ENCODE measurements at regions not wholly inside any gene's neighbourhood (a gene's known extent, or its start where the extent isn't known, plus 50 kb on each side); places are given as distances from the start of the nearest gene placed in this dataset.
"Not testable (repeated sequence)": the region's sequence is repeated elsewhere in the genome, so short reads cannot be mapped to it uniquely, and the experiment has no call there.

GRCh38 chr9:100720922-100721321, 143.0 kb downstream of the CAVIN4 start:
- in situ Hi-C loops (cut with MboI; ENCODE audit: low pct_unique_long_range_greater_than_20kb in 2 of 9, low sequenced_read_pairs in 9 of 9, unreplicated experiment in 9 of 9) = loop anchor here in 5 of 9 experiments (25.0 kb wide), 2 partner anchors 516 to 591 kb away; no protein-coding TSS in a partner anchor
- no peak overlapping the region for H3K4me3 ChIP-seq
- H3K4me1 ChIP-seq (replicated peaks in 1 of 2) = peaks cover 4 to 26% of the 10 kb centered on the region in 2 donors
- no peak for ATAC-seq (replicated peaks in 6 of 8)
- no CpG with 5 or more reads among the region's 1 CpG for WGBS, 10 experiments
- H3K27ac ChIP-seq = no peak overlapping the region

- peaks cover 11 to 36% of the 10 kb centered on the region in 2 donors for H3K4me1 ChIP-seq (replicated peaks in 1 of 2)
- peak in 2 of 8 experiments; percentile 29 to 52 for ATAC-seq (replicated peaks in 6 of 8)
- in situ Hi-C loops (cut with MboI; ENCODE audit: low pct_unique_long_range_greater_than_20kb in 2 of 9, low sequenced_read_pairs in 9 of 9, unreplicated experiment in 9 of 9) = loop anchor here in 5 of 9 experiments (25.0 kb wide), 2 partner anchors 512 to 587 kb away; no protein-coding TSS in a partner anchor
- WGBS, 10 experiments = 0 to 93% (median 31%) methylated on average over 1 to 5 of the region's 5 CpGs
- H3K27ac ChIP-seq = no peak overlapping the region
- no peak overlapping the region for H3K4me3 ChIP-seq
These were observed 147.0 kb downstream of the CAVIN4 start for GRCh38 chr9:100724886-100725285.

- Histone ChIP-seq H3K4me1 (replicated peaks in 1 of 2) (peaks cover 13 to 41% of the 10 kb centered on the region in 2 donors), H3K4me3 (no peak overlapping the region), H3K27ac (no peak overlapping the region)
- ATAC-seq (replicated peaks in 6 of 8) = no peak
- in situ Hi-C loops (cut with MboI; ENCODE audit: low pct_unique_long_range_greater_than_20kb in 2 of 9, low sequenced_read_pairs in 9 of 9, unreplicated experiment in 9 of 9) = no loop called here
- WGBS, 10 experiments = 4 to 89% (median 69%) methylated on average over 2 to 3 of the region's 3 CpGs; no CpG with 5 or more reads in 1 of the 10 experiments
These were observed 147.5 kb downstream of the CAVIN4 start for GRCh38 chr9:100725371-100725770.

GRCh38 chr9:100729336-100729895, 151.5 kb downstream of the CAVIN4 start:
- peaks cover 13 to 34% of the 10 kb centered on the region in 2 donors for H3K4me1 ChIP-seq (replicated peaks in 1 of 2)
- no peak overlapping the region for H3K27ac ChIP-seq
- in situ Hi-C loops (cut with MboI; ENCODE audit: low pct_unique_long_range_greater_than_20kb in 2 of 9, low sequenced_read_pairs in 9 of 9, unreplicated experiment in 9 of 9) = no loop called here
- peak in 1 of 8 experiments; percentile 54 for ATAC-seq (replicated peaks in 6 of 8)
- no peak overlapping the region for H3K4me3 ChIP-seq
- 0 to 100% (median 81%) methylated on average over 1 to 2 of the region's 2 CpGs for WGBS, 10 experiments

GRCh38 chr9:100730086-100730485, 152.2 kb downstream of the CAVIN4 start:
- WGBS, 10 experiments = 0 to 8% (median 0%) methylated on average over 1 to 2 of the region's 2 CpGs; no CpG with 5 or more reads in 5 of the 10 experiments
- H3K4me3 ChIP-seq = no peak overlapping the region
- in situ Hi-C loops (cut with MboI; ENCODE audit: low pct_unique_long_range_greater_than_20kb in 2 of 9, low sequenced_read_pairs in 9 of 9, unreplicated experiment in 9 of 9) = no loop called here
- ATAC-seq (replicated peaks in 6 of 8) = peak in 5 of 8 experiments; percentile 17 to 91 (median 83)
- H3K4me1 ChIP-seq (replicated peaks in 1 of 2) = peaks cover 13 to 27% of the 10 kb centered on the region in 2 donors
- H3K27ac ChIP-seq = peak overlapping the region in 1 of 2 donors; percentile 35

GRCh38 chr9:100731038-100731556, 153.2 kb downstream of the CAVIN4 start:
- Histone ChIP-seq H3K27ac (no peak overlapping the region), H3K4me1 (replicated peaks in 1 of 2) (peaks cover 9 to 20% of the 10 kb centered on the region in 2 donors), H3K4me3 (no peak overlapping the region)
- in situ Hi-C loops (cut with MboI; ENCODE audit: low pct_unique_long_range_greater_than_20kb in 2 of 9, low sequenced_read_pairs in 9 of 9, unreplicated experiment in 9 of 9) = no loop called here
- WGBS, 10 experiments = 33 to 100% (median 93%) methylated on average over 1 to 15 of the region's 18 CpGs; no CpG with 5 or more reads in 2 of the 10 experiments
- ATAC-seq (replicated peaks in 6 of 8) = no peak

- ATAC-seq (replicated peaks in 6 of 8) = no peak
- no peak overlapping the region for H3K27ac ChIP-seq
- 32 to 100% (median 86%) methylated on average over 3 to 8 of the region's 11 CpGs; no CpG with 5 or more reads in 6 of the 10 experiments for WGBS, 10 experiments
- H3K4me3 ChIP-seq = no peak overlapping the region
- in situ Hi-C loops (cut with MboI; ENCODE audit: low pct_unique_long_range_greater_than_20kb in 2 of 9, low sequenced_read_pairs in 9 of 9, unreplicated experiment in 9 of 9) = no loop called here
- H3K4me1 ChIP-seq (replicated peaks in 1 of 2) = peaks cover 9 to 20% of the 10 kb centered on the region in 2 donors
These were observed 153.7 kb downstream of the CAVIN4 start for GRCh38 chr9:100731557-100731956.

- WGBS, 10 experiments = 0 to 33% (median 6%) methylated on average over 1 to 2 of the region's 2 CpGs; no CpG with 5 or more reads in 7 of the 10 experiments
- ATAC-seq (replicated peaks in 6 of 8) = no peak
- in situ Hi-C loops (cut with MboI; ENCODE audit: low pct_unique_long_range_greater_than_20kb in 2 of 9, low sequenced_read_pairs in 9 of 9, unreplicated experiment in 9 of 9) = no loop called here
- H3K4me3 ChIP-seq = no peak overlapping the region
- no peaks in the 10 kb centered on the region for H3K4me1 ChIP-seq (replicated peaks in 1 of 2)
- H3K27ac ChIP-seq = no peak overlapping the region
These were observed 161.3 kb downstream of the CAVIN4 start for GRCh38 chr9:100739208-100739607.

GRCh38 chr9:100739666-100740065, 161.8 kb downstream of the CAVIN4 start:
- in situ Hi-C loops (cut with MboI; ENCODE audit: low pct_unique_long_range_greater_than_20kb in 2 of 9, low sequenced_read_pairs in 9 of 9, unreplicated experiment in 9 of 9) = no loop called here
- 51 to 100% (median 92%) methylated on average over 1 to 4 of the region's 5 CpGs; no CpG with 5 or more reads in 7 of the 10 experiments for WGBS, 10 experiments
- no peaks in the 10 kb centered on the region for H3K4me1 ChIP-seq (replicated peaks in 1 of 2)
- H3K27ac ChIP-seq = no peak overlapping the region
- no peak overlapping the region for H3K4me3 ChIP-seq
- ATAC-seq (replicated peaks in 6 of 8) = no peak

- 0 to 85% (median 50%) methylated on average over 1 to 3 of the region's 4 CpGs; no CpG with 5 or more reads in 7 of the 10 experiments for WGBS, 10 experiments
- H3K4me3 ChIP-seq; ATAC-seq (replicated peaks in 6 of 8); in situ Hi-C loops (cut with MboI; ENCODE audit: low pct_unique_long_range_greater_than_20kb in 2 of 9, low sequenced_read_pairs in 9 of 9, unreplicated experiment in 9 of 9); H3K4me1 ChIP-seq (replicated peaks in 1 of 2); H3K27ac ChIP-seq: not testable (repeated sequence)
These were observed 171.1 kb downstream of the CAVIN4 start for GRCh38 chr9:100748930-100749329.

GRCh38 chr9:100756217-100756616, 178.3 kb downstream of the CAVIN4 start:
- 5 to 92% (median 60%) methylated on average over 2 of the region's 2 CpGs; no CpG with 5 or more reads in 5 of the 10 experiments for WGBS, 10 experiments
- ATAC-seq (replicated peaks in 6 of 8) = no peak
- in situ Hi-C loops (cut with MboI; ENCODE audit: low pct_unique_long_range_greater_than_20kb in 2 of 9, low sequenced_read_pairs in 9 of 9, unreplicated experiment in 9 of 9) = no loop called here

GRCh38 chr9:100759215-100759614, 181.3 kb downstream of the CAVIN4 start:
- H3K4me1 ChIP-seq (replicated peaks in 1 of 2) = peaks cover 3 to 15% of the 10 kb centered on the region in 2 donors
- no peak overlapping the region for H3K4me3 ChIP-seq
- ATAC-seq (replicated peaks in 6 of 8) = no peak
- 0 to 100% (median 27%) methylated on average over 1 to 3 of the region's 3 CpGs; no CpG with 5 or more reads in 2 of the 10 experiments for WGBS, 10 experiments
- in situ Hi-C loops (cut with MboI; ENCODE audit: low pct_unique_long_range_greater_than_20kb in 2 of 9, low sequenced_read_pairs in 9 of 9, unreplicated experiment in 9 of 9) = no loop called here
- no peak overlapping the region for H3K27ac ChIP-seq

More at GRCh38 chr9:100756217-100756616, 178.3 kb downstream of the CAVIN4 start:
- H3K4me3 ChIP-seq = no peak overlapping the region
- H3K4me1 ChIP-seq (replicated peaks in 1 of 2) = peaks cover 0 to 8% of the 10 kb centered on the region in 2 donors
- H3K27ac ChIP-seq = no peak overlapping the region

- Histone ChIP-seq H3K4me3 (no peak overlapping the region), H3K4me1 (replicated peaks in 1 of 2) (peaks cover 3 to 15% of the 10 kb centered on the region in 2 donors), H3K27ac (no peak overlapping the region)
- WGBS, 10 experiments = 0 to 20% (median 0%) methylated on average over 1 of the region's 1 CpG; no CpG with 5 or more reads in 3 of the 10 experiments
- peak in 5 of 8 experiments; percentile 33 to 86 (median 68) for ATAC-seq (replicated peaks in 6 of 8)
- in situ Hi-C loops (cut with MboI; ENCODE audit: low pct_unique_long_range_greater_than_20kb in 2 of 9, low sequenced_read_pairs in 9 of 9, unreplicated experiment in 9 of 9) = no loop called here
These were observed 183.5 kb downstream of the CAVIN4 start for GRCh38 chr9:100761276-100761802.
